ENCODE measurements at regions not wholly inside any gene's neighbourhood (a gene's known extent, or its start where the extent isn't known, plus 50 kb on each side); places are given as distances from the start of the nearest gene placed in this dataset.
"Not testable (repeated sequence)": the region's sequence is repeated elsewhere in the genome, so short reads cannot be mapped to it uniquely, and the experiment has no call there.

GRCh38 chr11:89608234-89608966 is 101.7 kb upstream of the TRIM77 start:
- no peak overlapping the region for H3K27ac ChIP-seq (replicated peaks in 1 of 4)
- WGBS: 70% methylated on average over 2 of the region's 4 CpGs
- intact Hi-C loops (cut with DNase I): no loop called here

GRCh38 chr11:89612096-89612495 is 98.0 kb upstream of the TRIM77 start:
- no peak for TF ChIP-seq EP300 (IDR thresholded peaks at IDR 0.05)
- no peak for TF ChIP-seq CTCF (IDR thresholded peaks at IDR 0.05)
- no peak for TF ChIP-seq POLR2A (IDR thresholded peaks at IDR 0.05; ENCODE audit: low read depth)
- TF ChIP-seq POLR2AphosphoS5 (IDR thresholded peaks at IDR 0.05): no peak
- H3K27me3 ChIP-seq: no peaks in the 10 kb centered on the region
- H3K9me3 ChIP-seq: no peaks in the 10 kb centered on the region
- no peak overlapping the region for H3K4me3 ChIP-seq
- DNase-seq (ENCODE audit: extremely low spot score): no peak
- intact Hi-C loops (cut with DNase I): no loop called here
- peaks cover 0 to 3% (median 0%) of the 10 kb centered on the region in 4 donors for H3K4me1 ChIP-seq
- 70% methylated on average over 4 of the region's 4 CpGs for WGBS
- H3K36me3 ChIP-seq: no peaks in the 10 kb centered on the region
- H3K27ac ChIP-seq (replicated peaks in 1 of 4): no peak overlapping the region

More at GRCh38 chr11:89608234-89608966, 101.7 kb upstream of the TRIM77 start:
- no peaks in the 10 kb centered on the region for H3K36me3 ChIP-seq
- DNase-seq (ENCODE audit: extremely low spot score): no peak
- H3K4me1 ChIP-seq: no peaks in the 10 kb centered on the region
- H3K4me3 ChIP-seq: no peak overlapping the region
- TF ChIP-seq EP300 (IDR thresholded peaks at IDR 0.05) (no peak), POLR2AphosphoS5 (IDR thresholded peaks at IDR 0.05) (no peak), CTCF (IDR thresholded peaks at IDR 0.05) (no peak), POLR2A (IDR thresholded peaks at IDR 0.05; ENCODE audit: low read depth) (no peak)
- no peaks in the 10 kb centered on the region for H3K9me3 ChIP-seq
- H3K27me3 ChIP-seq: no peaks in the 10 kb centered on the region

GRCh38 chr11:89613911-89614310 is 96.2 kb upstream of the TRIM77 start:
- H3K27me3 ChIP-seq: no peaks in the 10 kb centered on the region
- no peaks in the 10 kb centered on the region for H3K36me3 ChIP-seq
- TF ChIP-seq POLR2AphosphoS5 (IDR thresholded peaks at IDR 0.05): no peak
- TF ChIP-seq CTCF (IDR thresholded peaks at IDR 0.05): no peak
- TF ChIP-seq EP300 (IDR thresholded peaks at IDR 0.05): no peak
- TF ChIP-seq POLR2A (IDR thresholded peaks at IDR 0.05; ENCODE audit: low read depth): no peak
- WGBS: 81% methylated on average over 3 of the region's 3 CpGs
- intact Hi-C loops (cut with DNase I): no loop called here
- H3K27ac ChIP-seq (replicated peaks in 1 of 4): no peak overlapping the region
- no peaks in the 10 kb centered on the region for H3K9me3 ChIP-seq
- DNase-seq (ENCODE audit: extremely low spot score): no peak
- no peak overlapping the region for H3K4me3 ChIP-seq
- H3K4me1 ChIP-seq: peaks cover 0 to 3% (median 0%) of the 10 kb centered on the region in 4 donors

- TF ChIP-seq CTCF (IDR thresholded peaks at IDR 0.05): peak in 1 of 3 experiments; percentile 11
- intact Hi-C loops (cut with DNase I); H3K4me1 ChIP-seq; H3K9me3 ChIP-seq; H3K36me3 ChIP-seq; H3K4me3 ChIP-seq; DNase-seq (ENCODE audit: extremely low spot score); H3K27ac ChIP-seq (replicated peaks in 1 of 4); H3K27me3 ChIP-seq: not testable (repeated sequence)
- 52% methylated on average over 5 of the region's 5 CpGs for WGBS
Observed at GRCh38 chr11:89614428-89614827, 95.7 kb upstream of the TRIM77 start.

- H3K27me3 ChIP-seq; H3K27ac ChIP-seq (replicated peaks in 1 of 4); intact Hi-C loops (cut with DNase I); DNase-seq (ENCODE audit: extremely low spot score); H3K4me1 ChIP-seq; H3K9me3 ChIP-seq; H3K36me3 ChIP-seq; H3K4me3 ChIP-seq: not testable (repeated sequence)
- WGBS: 73% methylated on average over 1 of the region's 1 CpG
Observed at GRCh38 chr11:89615642-89616041, 94.5 kb upstream of the TRIM77 start.

GRCh38 chr11:89616161-89616560 is 93.9 kb upstream of the TRIM77 start:
- H3K36me3 ChIP-seq; H3K9me3 ChIP-seq; H3K4me3 ChIP-seq; intact Hi-C loops (cut with DNase I); DNase-seq (ENCODE audit: extremely low spot score); H3K4me1 ChIP-seq; H3K27ac ChIP-seq (replicated peaks in 1 of 4); H3K27me3 ChIP-seq: not testable (repeated sequence)
- WGBS: 64% methylated on average over 3 of the region's 3 CpGs

Data from esophagus muscularis mucosa (tissue), 4 donors.